Left ventricle myocardium inferior (tissue), 1 donor: ENCODE measurements at regions not wholly inside any gene's neighbourhood (a gene's known extent, or its start where the extent isn't known, plus 50 kb on each side); places are given as distances from the start of the nearest gene placed in this dataset.

ENCODE experiments used
- DNase-seq: peaks from one replicate; pipeline ENCODE4 v3.0.0-alpha.2; 2020
- H3K27ac ChIP-seq: fragments of 200-600 bp; replicated peaks from 2 replicates; pipeline ENCODE4 v1.8.0; 2021
- H3K27me3 ChIP-seq: fragments of 200-600 bp; 2 replicates; pipeline ENCODE4 v1.8.0; 2021; ENCODE audit warnings: low read depth
- H3K36me3 ChIP-seq: fragments of 200-600 bp; 2 replicates; pipeline ENCODE4 v1.8.0; 2021
- H3K4me1 ChIP-seq: fragments of 200-600 bp; 2 replicates; pipeline ENCODE4 v1.8.0; 2021
- H3K4me3 ChIP-seq: fragments of 200-600 bp; 2 replicates; pipeline ENCODE4 v1.8.0; 2021; ENCODE audit warnings: mild to moderate bottlenecking, moderate library complexity
- H3K9me3 ChIP-seq: fragments of 200-600 bp; replicated peaks from 2 replicates; pipeline ENCODE4 v1.8.0; 2021
- intact Hi-C: fragments of 100-400 bp; cut with micrococcal nuclease; formaldehyde crosslinking; loops from one replicate; pipeline ENCODE4 v1.11.0; 2022
- TF ChIP-seq, protein P1 (sequence below): fragments of 200-600 bp; IDR thresholded peaks from 2 replicates; pipeline ENCODE4 v1.8.0; 2021; ENCODE audit warnings: antibody characterized with exemption, mild to moderate bottlenecking, borderline replicate concordance
- donor health status: DM: no; HTN: yes; CAD: no; lungs with severe emphysema.

DNA sequence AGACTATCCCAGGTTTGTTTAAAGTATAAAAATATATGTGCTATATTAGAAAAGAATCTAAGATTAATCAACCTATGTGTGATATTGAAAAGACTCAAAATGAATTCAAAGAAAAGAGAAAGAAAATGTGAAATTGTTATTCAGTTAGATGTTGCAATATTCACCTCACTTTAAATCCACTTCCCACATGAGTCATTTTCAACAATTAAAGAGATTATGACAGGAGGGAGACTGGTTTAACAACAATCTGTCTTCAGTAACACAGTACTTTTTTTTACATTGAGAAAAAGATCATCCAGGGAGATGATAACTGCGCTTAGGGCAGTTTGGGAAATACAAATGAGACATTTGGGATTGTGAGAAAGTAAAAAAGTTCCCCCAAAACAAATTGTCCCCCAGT lies 1246.2 kb downstream of the SLITRK1 start:
- intact Hi-C loops: no loop called here
- no peaks in the 10 kb centered on the region for H3K4me1 ChIP-seq
- H3K9me3 ChIP-seq: peaks cover 6% of the 10 kb centered on the region
- H3K36me3 ChIP-seq: no peaks in the 10 kb centered on the region
- no peaks in the 10 kb centered on the region for H3K27me3 ChIP-seq
- TF ChIP-seq, protein P1, sequence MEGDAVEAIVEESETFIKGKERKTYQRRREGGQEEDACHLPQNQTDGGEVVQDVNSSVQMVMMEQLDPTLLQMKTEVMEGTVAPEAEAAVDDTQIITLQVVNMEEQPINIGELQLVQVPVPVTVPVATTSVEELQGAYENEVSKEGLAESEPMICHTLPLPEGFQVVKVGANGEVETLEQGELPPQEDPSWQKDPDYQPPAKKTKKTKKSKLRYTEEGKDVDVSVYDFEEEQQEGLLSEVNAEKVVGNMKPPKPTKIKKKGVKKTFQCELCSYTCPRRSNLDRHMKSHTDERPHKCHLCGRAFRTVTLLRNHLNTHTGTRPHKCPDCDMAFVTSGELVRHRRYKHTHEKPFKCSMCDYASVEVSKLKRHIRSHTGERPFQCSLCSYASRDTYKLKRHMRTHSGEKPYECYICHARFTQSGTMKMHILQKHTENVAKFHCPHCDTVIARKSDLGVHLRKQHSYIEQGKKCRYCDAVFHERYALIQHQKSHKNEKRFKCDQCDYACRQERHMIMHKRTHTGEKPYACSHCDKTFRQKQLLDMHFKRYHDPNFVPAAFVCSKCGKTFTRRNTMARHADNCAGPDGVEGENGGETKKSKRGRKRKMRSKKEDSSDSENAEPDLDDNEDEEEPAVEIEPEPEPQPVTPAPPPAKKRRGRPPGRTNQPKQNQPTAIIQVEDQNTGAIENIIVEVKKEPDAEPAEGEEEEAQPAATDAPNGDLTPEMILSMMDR: no peak
- H3K27ac ChIP-seq: no peak overlapping the region
- no peak overlapping the region for H3K4me3 ChIP-seq
- no peak for DNase-seq

DNA sequence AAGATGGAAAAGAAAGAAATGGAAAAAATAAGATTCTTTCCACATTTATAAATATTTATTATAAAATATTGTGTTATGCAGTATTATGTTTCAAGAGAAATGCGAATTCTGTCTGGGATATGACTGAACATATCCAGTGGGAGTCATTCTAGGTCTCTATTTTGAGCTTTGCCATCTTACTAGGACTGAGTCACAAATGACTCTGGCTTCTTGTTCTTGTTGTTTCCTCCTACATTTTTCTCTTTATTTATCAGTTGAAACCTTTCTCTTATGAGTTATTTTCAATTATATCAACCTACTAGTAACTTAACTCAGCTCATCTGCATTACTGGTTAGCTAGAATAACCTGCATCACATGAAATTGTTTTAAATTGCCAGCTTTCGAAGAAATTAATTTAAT lies 1247.3 kb downstream of the SLITRK1 start:
- intact Hi-C loops: no loop called here
- Histone ChIP-seq H3K4me1 (no peaks in the 10 kb centered on the region), H3K36me3 (no peaks in the 10 kb centered on the region), H3K27ac (no peak overlapping the region), H3K9me3 (peaks cover 6% of the 10 kb centered on the region), H3K27me3 (no peaks in the 10 kb centered on the region), H3K4me3 (no peak overlapping the region)
- TF ChIP-seq, protein P1: no peak
- DNase-seq: no peak

GRCh38 chr13:82627183-82627582 lies 1255.1 kb downstream of the SLITRK1 start:
- Histone ChIP-seq H3K4me1 (no peaks in the 10 kb centered on the region), H3K27ac (no peak overlapping the region), H3K36me3 (no peaks in the 10 kb centered on the region), H3K4me3 (no peak overlapping the region), H3K27me3 (no peaks in the 10 kb centered on the region), H3K9me3 (no peaks in the 10 kb centered on the region)
- intact Hi-C loops: no loop called here
- no peak for DNase-seq
- TF ChIP-seq, protein P1: no peak

- TF ChIP-seq, protein P1: no peak
- intact Hi-C loops: no loop called here
These were observed 1256.6 kb downstream of the SLITRK1 start for GRCh38 chr13:82625717-82626116.

DNA sequence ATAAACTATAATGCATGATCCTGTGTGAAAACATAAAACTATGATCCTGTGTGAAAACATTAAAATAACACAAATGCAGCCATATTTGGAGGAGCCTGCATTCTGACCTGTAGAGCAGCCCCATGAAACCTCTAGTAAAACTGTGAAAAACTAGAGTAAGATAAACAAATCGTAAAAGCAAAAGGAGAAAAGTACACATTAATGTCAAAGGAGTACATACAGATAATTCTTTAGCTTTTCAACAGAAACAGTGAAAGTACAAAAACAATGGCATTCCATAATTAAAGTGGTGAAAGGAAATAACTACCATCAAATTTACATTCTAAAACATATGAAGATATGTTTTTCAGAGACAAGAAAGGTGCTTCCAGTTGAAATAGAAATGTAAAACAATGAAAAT lies 1267.2 kb downstream of the SLITRK1 start:
- Histone ChIP-seq H3K4me3 (no peak overlapping the region), H3K36me3 (no peaks in the 10 kb centered on the region), H3K27ac (no peak overlapping the region), H3K9me3 (peaks cover 3% of the 10 kb centered on the region), H3K27me3 (no peaks in the 10 kb centered on the region), H3K4me1 (no peaks in the 10 kb centered on the region)
- TF ChIP-seq, protein P1: no peak
- DNase-seq: no peak
- intact Hi-C loops: no loop called here

More at GRCh38 chr13:82625717-82626116, 1256.6 kb downstream of the SLITRK1 start:
- Histone ChIP-seq H3K36me3 (no peaks in the 10 kb centered on the region), H3K4me3 (no peak overlapping the region), H3K27me3 (no peaks in the 10 kb centered on the region), H3K4me1 (no peaks in the 10 kb centered on the region), H3K9me3 (no peaks in the 10 kb centered on the region), H3K27ac (no peak overlapping the region)
- DNase-seq: no peak

GRCh38 chr13:82614086-82614485 lies 1268.2 kb downstream of the SLITRK1 start:
- no peak overlapping the region for H3K4me3 ChIP-seq
- no peaks in the 10 kb centered on the region for H3K36me3 ChIP-seq
- H3K9me3 ChIP-seq: peaks cover 3% of the 10 kb centered on the region
- TF ChIP-seq, protein P1: no peak
- H3K27ac ChIP-seq: no peak overlapping the region
- no peaks in the 10 kb centered on the region for H3K27me3 ChIP-seq
- DNase-seq: no peak
- intact Hi-C loops: no loop called here
- H3K4me1 ChIP-seq: no peaks in the 10 kb centered on the region
